Renal cortical epithelial cell (primary cell): ENCODE measurements at regions not wholly inside any gene's neighbourhood (a gene's known extent, or its start where the extent isn't known, plus 50 kb on each side); places are given as distances from the start of the nearest gene placed in this dataset.
A peak's percentile ranks its signal among the peaks of the same experiment; 100 is the strongest.

Experiments
- DNase-seq: peaks from one replicate; pipeline ENCODE4 v3.0.0-alpha.2; 2011; ENCODE audit warnings: low read depth

DNA sequence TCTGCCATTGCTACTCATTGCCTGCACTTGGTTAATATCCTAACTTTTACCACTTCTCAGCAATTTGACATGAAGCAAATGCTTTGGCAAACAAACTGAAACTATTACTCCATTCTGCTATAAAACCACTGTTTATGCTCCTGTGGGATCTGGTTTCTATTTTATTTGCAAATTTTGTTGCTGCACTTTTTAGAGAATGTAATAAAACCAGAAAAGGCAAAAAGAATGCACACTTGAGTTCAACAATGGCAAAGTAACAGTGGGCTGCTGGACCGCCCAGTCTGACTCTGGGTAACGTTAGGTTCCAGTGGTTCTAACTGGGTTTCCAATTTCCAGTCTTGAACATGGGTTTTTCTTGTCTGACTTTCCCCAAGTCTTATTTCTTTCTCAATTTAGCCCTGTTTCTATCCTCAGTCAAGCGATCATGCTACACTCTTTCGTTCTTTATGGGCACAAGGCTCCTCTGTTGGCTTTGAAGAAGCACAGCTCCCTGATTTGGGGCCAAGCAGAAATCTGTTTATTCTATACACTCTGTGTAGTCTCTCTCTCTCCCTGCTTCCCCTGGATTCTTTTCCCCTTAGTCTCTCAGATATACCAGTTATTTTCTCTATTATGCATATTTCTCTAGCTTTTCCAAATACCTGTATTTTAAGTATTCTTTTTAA is 129.2 kb upstream of the FAM3C start:
- peak; percentile 49 for DNase-seq

DNA sequence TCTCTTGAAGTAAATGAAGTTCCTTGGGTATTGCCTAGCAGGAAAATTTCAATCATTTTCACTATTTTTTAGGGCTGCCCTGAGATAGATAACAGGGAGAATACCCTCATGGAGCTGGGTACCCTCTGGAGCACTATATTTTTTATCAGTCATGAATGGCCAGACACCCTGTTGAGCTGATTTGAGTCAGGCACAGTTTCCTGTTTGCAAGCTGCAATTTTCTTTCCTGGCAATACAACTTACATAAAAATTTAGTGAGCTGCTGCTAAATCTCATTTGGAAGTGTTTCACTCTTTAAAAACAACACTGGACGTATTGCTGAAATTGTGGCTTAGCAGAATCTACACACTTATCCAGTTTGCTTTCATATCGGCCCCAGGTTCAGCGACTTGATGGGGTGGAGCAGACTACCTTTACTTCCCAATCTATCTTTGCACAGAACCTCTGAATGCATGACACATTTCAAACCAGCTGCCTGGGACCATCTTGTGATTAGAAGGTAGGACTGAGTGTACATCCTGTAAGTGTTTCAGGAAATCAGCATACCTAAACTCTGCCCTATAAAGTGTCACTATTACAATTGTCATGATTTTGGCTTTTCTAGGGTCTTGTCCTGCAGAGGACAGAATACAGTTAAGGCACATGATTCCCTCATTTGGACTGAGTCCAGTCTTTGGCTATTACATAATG is 125.7 kb upstream of the FAM3C start:
- no peak for DNase-seq

DNA sequence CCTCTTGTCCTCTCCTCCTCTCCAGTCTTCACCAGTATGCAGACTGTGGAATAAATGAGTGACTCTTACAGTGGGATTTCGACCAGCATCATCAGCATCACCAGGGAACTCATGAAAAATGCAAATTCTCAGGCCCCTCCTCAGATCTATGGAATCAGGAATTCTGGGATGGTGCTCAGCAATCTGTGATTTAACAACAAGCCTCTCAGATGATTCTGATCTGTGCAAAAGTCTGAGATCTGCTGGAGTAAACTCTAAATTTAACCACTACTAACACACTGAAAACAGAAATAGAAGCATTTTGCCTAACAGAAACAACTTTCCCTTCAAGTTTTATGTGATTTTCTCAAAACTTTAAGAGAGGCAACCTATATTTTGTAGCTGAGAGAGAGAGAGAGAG is 124.8 kb upstream of the FAM3C start:
- no peak for DNase-seq

DNA sequence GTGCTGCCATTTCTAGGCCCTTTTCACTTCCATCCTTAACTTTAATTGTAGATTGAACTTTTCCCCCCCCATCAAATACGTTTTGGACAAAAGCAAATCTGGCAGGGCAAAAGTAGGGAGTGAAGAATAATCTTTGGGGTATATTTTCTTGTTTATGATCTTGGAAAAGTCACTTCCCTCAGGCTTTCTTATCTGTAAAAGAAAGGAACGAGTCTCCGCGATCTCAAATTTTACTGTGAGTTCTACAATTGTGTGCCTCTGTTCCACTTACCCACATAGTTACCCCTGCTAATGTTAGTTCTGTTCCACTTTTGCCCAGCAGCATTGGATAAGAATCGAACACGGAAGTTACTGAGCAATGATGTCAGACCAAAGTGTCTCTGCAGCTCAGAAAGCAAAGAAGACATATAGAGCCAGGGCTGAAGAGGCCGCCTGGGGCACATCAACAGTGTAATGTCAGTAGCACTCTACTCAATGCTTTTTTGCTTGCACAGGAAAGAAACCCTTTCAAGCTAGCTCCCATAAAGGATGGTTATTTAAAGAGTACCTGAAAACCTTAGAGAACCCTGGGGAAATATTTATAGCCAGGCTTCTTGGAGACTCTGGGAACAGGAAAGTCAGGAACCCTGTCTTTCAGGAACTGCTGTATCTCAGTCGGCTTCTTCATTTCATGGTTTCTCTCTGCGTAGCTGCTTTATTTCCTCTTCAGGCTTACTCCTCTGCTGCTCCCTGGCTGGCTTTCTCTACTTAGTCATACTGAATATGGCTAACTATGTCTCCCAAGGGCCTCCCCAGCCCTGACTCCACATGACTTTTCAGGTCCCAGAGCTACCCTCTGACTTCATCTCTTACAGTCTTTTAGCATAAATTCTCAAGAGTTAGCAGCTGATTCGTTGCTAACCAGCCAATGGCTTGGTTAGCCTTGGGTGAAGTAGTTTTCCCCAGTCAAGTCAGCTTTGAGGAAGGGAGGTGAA is 123.7 kb upstream of the FAM3C start:
- peak; percentile 33 for DNase-seq

DNA sequence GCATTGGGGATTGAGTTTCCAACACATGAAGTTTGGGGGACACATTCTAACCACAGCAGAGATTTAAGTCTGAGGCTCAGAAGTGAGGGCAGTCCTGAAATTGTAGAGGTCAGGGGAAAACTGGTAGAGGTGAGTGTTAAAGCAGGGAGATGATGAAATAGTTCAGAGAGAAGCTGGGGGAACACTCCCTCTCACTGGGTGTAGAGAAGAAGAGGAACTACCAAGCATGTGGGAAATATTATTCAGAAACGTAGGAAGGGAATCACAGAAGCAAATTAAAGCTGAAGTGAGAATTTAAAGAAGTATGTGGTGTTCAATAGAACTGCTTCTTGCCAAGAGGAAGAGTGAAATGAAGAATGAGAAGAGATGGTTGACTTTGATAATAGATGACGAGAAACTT is 121.5 kb upstream of the FAM3C start:
- no peak for DNase-seq

DNA sequence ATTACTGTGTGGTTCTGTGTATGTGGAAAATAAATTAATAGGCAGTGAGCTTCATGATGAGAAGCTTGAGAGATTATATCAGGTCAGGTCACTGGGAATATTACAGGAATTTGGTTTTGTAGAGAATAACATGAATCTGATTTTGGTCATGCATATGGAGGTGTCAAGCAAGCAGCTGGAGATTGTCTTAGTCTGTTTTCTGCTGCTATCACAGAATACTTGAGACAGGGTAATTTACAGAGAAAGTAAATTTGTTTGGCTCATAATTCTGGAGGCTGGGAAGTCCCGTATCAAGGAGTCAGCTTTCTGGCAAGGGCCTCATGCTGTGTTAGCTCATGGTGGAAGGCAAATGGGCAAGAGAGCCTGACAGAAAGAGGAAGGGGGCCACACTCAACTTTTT is 120.7 kb upstream of the FAM3C start:
- no peak for DNase-seq

DNA sequence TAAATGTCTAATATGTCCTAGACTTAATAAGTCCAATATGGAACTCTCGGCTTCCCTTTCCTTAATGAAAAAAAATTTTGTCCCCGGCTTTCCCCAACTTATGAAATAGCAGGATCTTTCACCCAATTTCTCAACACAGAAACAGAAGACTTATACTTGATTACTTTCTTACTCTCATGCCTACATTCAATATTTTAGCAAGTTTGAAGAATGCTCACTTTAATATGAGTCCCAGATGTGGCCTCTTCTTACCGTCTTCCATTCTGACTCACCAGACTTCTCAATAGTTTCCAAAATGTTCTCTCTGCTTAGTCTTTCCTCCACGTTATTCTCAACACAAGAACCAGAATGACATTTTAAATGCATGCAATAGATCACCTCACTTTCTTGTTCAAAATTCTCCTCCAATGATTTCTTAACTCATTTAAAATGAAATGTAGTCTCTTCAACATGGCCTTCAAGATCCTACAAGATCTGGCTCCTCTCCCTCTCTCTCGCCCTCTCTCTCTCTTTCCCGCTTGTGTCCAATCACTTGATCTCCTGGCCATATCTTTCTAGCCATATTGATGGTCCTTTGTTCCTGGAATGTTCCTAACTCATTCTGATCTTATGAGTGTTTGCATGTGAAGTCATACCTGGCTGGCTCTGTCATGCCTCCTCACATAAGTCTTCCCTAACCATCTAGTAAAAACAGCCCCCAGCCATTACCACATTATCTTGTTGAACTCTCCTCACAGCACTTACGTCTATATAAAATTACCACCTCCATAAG is 119.7 kb upstream of the FAM3C start:
- DNase-seq, result peak; percentile 41

DNA sequence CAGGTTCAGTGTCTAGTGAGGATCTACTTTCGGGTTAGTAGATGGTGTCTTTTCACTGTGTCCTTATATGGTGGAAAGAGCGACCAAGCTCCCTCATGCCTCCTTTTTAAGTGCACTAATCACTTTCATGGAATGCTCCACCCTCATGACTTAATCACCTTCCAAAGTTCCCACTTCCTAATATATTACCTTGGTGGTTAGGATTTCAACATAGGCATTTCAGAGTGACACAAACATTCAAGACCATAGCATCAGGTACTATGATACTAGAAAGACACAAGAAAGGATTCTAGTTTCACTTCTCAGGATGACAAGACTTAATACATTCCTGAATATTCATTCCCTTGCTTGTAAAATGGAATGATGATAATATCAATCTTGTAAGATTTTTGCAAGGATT is 119.1 kb upstream of the FAM3C start:
- DNase-seq, result peak; percentile 89

DNA sequence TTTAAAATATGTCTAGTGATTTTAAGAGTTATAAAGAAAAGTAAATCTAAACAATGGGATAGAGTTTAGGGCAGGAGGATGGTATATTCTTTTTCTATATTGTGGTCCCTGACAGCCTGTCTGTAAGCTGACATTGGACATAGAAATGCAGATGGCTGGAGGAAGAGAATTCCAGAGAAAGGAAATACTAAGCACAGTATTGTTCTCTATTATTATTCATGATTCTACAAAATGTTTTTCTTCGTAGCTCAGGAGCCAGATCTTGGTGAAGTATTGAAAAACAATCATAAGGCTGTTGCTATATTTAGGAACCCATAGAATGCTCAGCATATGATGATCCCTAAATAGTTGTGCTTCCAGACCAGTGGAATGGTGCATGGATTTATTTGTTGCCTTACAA is 117.0 kb upstream of the FAM3C start:
- no peak for DNase-seq

DNA sequence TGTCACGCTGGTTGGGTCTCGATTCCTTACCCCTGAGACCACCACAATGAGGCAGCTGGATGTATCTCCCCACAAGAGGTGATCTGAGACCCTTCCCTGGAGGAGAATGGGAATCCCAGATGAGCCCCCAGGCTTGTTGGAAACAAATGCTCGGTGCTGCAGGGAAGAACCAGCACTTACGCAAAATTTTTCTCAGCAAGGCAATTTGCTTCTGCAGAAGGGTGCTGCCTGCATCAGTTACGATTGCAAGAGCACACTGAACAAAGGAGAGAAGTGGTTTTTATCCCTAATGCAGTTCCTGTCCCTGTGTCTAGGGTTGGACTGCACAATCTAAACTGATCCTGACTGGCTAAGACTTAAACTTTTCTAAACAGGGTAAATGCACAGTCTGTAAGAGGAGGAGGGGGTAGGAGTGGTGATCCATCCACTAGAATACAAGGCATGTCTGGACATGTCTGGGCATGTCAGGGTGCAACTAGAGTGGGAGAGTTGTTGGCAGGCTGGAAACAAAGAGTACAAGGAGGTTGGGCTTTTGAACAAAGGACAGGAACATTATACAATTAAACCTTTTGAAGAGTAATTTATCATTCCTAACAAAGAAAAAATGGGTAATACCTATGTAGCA is 114.9 kb upstream of the FAM3C start:
- no peak for DNase-seq

DNA sequence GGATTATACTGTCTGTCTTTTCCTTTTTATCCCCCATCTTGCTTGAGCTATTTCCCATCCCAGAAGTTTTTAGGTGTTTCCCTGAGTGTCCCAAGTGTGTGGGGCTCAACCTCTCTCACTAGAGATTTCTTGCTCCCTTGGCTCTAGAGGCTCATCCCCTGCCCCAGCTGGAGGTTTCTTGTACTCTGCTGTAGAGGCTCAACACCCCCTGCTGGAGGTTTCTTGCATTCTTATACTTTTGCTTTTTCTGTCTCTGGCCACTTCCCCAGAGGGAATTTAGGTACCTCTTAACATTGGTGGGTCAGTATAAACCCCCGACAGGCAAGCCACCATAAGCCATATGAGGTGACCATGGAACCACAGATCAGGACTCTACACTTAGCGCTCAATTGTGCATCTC is 114.2 kb upstream of the FAM3C start:
- no peak for DNase-seq

DNA sequence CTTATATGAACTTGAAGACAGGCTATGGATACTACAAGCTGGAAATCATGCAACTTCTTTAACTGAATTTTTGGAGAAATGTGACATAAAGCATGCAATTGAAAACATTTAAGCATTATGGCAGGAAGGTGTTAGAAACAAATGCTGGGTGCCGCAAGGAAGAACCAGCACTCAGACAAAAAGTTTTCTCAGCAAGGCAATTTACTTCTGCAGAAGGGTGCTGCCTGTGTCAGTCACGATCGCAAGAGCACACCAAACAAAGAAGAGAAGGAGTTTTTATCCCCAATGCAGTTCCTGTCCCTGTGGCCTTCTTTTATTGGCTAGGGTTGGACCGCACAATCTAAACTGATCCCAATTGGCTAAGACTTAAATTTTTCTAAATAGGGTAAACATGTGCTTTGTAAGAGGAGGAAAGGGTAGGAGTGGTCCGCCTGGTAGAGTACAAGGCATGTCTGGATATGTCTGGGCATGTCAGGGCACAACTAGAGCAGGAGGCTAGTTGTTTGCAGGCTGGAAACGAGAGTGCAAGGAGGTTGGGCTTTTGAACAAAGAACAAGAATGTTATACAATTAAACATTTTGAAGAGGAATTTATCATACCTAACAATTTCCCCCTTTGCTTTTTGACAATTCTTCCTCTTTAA is 109.6 kb upstream of the FAM3C start:
- DNase-seq, result no peak

DNA sequence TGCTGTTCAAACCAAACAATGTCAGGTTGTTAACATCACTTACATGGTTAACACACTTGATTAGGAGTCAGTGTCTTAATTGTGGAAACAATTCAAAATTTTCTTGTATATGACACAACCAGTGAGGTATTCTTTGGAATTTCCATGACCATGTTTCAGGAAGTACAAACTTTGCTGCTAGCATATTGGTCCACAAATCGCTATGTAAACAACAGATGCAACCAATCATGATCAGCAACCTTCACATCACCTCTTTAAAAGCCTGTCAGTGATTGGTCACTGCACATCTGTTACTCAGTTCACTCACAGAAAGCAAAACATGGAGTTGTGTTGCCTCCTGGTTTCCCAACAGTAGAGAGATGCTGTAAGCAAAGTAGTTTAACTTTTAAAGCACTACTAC is 108.9 kb upstream of the FAM3C start:
- peak; percentile 88 for DNase-seq

DNA sequence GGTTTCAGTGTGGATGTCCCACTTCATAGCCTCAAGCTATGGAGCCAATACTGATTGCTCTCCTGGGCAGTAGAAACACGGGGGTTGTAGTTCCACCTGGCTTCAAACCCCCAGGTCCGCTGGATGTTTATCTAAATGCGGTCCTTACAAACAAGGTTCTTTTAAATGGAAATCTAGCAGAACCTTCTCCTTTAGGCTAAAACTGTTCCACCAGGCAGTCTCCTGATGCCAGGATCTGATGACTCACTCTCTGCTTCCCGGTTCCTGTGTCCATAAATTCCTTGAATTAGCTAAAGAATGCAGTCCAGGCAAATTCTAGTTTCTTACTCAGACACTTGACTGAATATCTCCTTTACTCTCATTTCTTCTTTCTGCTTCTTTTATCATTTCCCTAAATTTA is 108.4 kb upstream of the FAM3C start:
- peak; percentile 98 for DNase-seq

DNA sequence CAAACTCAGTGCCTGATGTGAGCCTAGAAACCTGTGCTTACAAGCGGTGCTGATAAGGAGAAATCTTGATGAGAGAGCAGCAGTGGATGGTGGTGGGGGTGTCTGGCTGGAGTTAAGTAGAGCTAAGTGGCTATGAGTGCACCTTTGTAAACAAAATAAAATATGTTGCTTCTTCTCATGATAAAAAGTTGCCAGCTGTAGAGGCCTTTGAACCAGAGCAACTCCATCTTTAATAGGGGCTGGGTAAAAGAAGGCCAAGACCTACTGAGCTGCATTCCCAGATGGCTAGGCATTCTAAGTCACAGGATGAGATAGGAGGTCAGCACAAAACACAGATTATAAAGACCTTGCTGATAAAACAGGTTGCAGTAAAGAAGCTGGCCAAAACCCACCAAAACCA is 107.6 kb upstream of the FAM3C start:
- no peak for DNase-seq

DNA sequence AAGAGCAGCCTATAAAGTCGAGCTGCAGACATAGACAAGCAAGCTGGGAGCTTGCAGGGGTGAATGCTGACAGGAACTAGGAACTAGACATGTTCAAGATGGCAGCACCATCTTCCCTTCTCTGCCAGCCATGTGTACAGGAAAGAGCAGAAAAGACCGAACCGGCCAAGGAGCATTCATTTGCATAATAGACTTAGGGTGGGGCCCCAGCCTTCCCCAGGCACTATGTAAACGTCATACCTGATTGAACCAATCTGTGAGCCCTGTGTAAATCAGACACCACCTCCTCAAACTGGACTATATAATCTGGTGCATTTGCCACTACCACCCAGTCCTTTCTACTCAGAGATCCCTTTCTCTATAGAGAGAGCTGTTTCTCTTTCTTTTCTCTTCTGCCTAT is 106.9 kb upstream of the FAM3C start:
- DNase-seq, result no peak

DNA sequence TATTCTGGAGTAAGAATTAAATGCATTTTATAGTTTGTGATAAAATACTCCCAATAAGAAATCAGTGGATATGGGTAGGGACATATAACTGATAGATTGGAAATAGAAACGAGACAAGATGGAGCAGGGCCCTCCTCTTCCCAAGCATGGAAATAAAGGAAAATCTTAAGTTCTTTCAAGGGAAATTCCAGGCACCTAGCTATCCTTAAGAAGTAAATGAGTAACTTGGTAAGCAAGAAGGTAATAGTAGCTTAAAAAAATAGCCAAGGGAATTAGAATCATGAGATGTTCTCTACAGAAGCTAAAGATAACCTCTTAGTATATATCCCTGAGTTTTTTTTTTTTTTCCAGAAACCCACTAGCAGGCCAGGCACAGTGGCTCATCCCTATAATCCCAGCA is 105.5 kb upstream of the FAM3C start:
- peak; percentile 80 for DNase-seq

DNA sequence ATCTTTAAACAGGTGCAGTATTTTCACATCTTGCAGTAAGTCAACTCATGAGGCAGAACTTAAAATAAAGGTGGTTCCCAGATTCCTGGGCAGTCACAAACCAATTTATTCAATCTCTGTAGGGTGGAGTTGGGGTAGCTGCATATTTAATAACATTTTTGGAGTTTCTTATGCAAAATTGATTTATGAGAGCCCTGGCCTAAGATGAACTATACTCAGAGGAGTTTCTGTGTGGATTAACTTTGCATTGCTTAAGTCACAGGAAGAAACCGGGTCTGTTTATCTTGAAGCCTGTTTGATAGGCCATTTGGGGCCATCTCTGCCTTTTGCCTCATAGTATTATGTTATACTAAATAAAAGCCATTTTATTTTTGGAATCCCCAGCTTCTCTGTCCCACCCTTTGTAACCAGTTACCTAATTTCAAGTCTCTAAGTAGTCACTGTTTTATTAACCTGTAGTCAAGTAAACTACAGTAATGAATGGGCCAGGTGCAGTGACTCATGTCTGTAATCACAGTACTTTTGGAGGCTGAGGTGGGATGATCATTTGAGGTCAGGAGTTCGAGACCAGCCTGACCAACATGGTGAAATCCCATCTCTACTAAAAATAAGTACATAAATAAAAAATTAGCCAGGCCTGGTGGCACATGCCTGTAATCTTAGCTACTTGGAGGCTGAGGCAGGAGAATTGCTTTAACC is 104.4 kb upstream of the FAM3C start:
- peak; percentile 77 for DNase-seq

DNA sequence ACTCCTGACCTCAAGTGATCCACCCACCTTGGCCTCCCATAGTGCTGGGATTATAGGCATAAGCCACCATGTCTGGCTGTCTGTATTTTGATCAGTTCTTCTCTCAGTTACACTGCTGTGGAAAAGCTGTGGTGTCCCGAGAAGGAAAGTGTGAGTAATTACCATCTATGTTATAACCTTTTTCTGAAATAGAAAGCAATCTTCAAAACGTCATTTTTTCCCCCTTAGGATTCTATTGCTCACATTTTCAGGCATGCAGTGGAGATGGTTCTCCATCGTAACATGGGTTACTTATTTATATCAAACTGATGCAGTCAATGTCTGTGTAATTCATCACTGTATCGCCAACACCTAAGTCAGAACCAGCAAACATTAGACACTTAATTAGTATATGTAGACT is 103.5 kb upstream of the FAM3C start:
- DNase-seq, result no peak

DNA sequence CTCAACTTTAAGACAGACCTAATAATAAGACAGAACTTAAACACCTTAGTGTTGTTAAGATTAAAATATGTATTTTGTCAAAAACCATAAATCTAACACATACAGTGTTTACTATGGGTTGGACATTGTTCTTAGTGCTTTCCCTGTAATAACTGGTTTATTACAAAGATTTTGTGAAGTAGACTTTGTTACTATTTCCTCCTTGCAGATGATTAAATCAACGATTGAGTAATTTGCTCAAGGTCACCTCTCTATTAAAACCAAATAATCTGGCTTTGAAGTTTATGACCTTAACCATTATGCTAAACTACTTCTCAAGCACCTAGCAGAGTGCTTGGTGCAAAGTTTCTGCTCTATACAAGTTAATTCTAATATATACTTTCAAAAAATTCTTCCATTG is 102.7 kb upstream of the FAM3C start:
- no peak for DNase-seq
